NCI-H1694 treated with DMSO at 0.1 percent for 48 hours (cell line): ENCODE measurements at regions not wholly inside any gene's neighbourhood (a gene's known extent, or its start where the extent isn't known, plus 50 kb on each side); places are given as distances from the start of the nearest gene placed in this dataset.
"Not testable (repeated sequence)": the region's sequence is repeated elsewhere in the genome, so short reads cannot be mapped to it uniquely, and the experiment has no call there.

Experiments used
- DNase-seq: peaks from one replicate; lab custom pipeline; 2025; lab: John Stamatoyannopoulos, UW

GRCh38 chr13:50526661-50527071 is 316.8 kb downstream of the DLEU7 start:
- no peak for DNase-seq

- DNase-seq = no peak
These were observed 316.3 kb downstream of the DLEU7 start for GRCh38 chr13:50527188-50527587.

- DNase-seq = no peak
These were observed 315.6 kb downstream of the DLEU7 start for GRCh38 chr13:50527612-50528509.

- peak; percentile 45 for DNase-seq
These were observed 314.2 kb downstream of the DLEU7 start for GRCh38 chr13:50529154-50529882.

- peak; percentile 13 for DNase-seq
These were observed 311.3 kb downstream of the DLEU7 start for GRCh38 chr13:50531917-50532899.

- no peak for DNase-seq
These were observed 308.4 kb downstream of the DLEU7 start for GRCh38 chr13:50535050-50535449.

GRCh38 chr13:50537029-50537428 is 306.5 kb downstream of the DLEU7 start:
- DNase-seq = no peak

- DNase-seq = no peak
These were observed 303.5 kb downstream of the DLEU7 start for GRCh38 chr13:50539791-50540530.

GRCh38 chr13:50543141-50543540 is 300.4 kb downstream of the DLEU7 start:
- no peak for DNase-seq

GRCh38 chr13:50543782-50544181 is 299.7 kb downstream of the DLEU7 start:
- DNase-seq = no peak

- no peak for DNase-seq
These were observed 299.3 kb downstream of the DLEU7 start for GRCh38 chr13:50544211-50544610.

GRCh38 chr13:50547175-50547574 is 296.3 kb downstream of the DLEU7 start:
- not testable (repeated sequence) for DNase-seq

- no peak for DNase-seq
These were observed 294.9 kb downstream of the DLEU7 start for GRCh38 chr13:50548586-50548985.

- no peak for DNase-seq
These were observed 294.1 kb downstream of the DLEU7 start for GRCh38 chr13:50549221-50549942.

GRCh38 chr13:50550151-50550550 is 293.3 kb downstream of the DLEU7 start:
- DNase-seq = no peak

GRCh38 chr13:50552424-50552966 is 291.0 kb downstream of the DLEU7 start:
- no peak for DNase-seq

- DNase-seq = no peak
These were observed 281.8 kb downstream of the DLEU7 start for GRCh38 chr13:50561739-50562138.

GRCh38 chr13:50566646-50567045 is 276.8 kb downstream of the DLEU7 start:
- no peak for DNase-seq

- DNase-seq = no peak
These were observed 271.4 kb downstream of the DLEU7 start for GRCh38 chr13:50572129-50572528.

- no peak for DNase-seq
These were observed 270.4 kb downstream of the DLEU7 start for GRCh38 chr13:50573066-50573465.
